Hematopoietic multipotent progenitor cell treated with erythropoietin and hydrocortisone succinate and interleukin-3 and kit ligand, for 15 days (in vitro differentiated cells): ENCODE measurements at regions not wholly inside any gene's neighbourhood (a gene's known extent, or its start where the extent isn't known, plus 50 kb on each side); places are given as distances from the start of the nearest gene placed in this dataset.

Experiments used
- DNase-seq: peaks from one replicate; pipeline ENCODE4 v3.0.0-alpha.2; 2015; ENCODE audit warnings: low spot score

GRCh38 chr7:142331941-142332340 is 74.1 kb upstream of the PRSS58 start:
- DNase-seq: no peak

DNA sequence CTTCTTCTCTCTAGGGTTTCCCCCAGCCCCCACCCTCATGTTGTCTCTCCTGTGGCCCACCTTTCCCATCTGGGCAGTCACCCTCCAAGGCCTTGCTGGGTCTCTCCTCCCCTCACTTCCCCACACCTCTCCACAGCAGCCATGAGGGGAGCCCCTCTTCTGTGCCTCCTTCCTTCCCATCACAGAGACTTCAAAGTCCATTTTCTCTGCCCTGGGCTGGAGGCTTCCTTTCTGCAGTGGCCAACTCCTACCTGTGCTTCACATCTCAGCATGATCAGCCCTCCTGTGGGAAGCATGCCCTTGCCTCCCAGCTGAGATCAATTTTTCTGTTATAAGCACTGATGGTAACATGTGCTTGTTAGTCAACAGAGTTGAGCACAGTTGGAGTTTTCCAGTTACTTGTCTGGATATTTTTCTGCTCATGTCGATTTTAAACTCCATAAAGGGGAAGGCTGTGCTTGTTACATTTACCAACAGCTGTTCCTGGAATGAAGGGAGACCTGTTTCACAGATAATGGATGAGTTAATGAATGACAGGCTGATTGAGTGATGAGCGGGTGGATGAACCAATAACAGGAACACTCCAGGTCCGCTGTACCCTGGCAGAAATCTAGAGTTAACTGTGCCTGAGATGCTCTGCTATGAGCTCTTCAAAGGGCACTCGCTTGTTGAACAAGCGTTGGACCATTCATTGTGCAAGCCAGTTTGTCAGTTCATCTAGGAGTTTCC is 71.4 kb upstream of the PRSS58 start:
- DNase-seq: no peak

DNA sequence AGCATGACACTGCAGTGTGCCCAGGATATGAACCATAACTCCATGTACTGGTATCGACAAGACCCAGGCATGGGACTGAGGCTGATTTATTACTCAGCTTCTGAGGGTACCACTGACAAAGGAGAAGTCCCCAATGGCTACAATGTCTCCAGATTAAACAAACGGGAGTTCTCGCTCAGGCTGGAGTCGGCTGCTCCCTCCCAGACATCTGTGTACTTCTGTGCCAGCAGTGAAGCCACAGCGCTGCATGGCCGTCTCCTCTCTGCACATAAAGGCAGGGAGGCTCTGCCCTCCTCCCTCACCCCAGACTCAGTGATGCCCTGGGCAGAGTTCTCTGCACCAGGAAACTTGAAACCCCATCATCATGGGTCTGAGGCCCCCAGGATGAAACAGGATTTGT is 70.7 kb upstream of the PRSS58 start:
- no peak for DNase-seq

GRCh38 chr7:142327628-142328405 is 70.0 kb upstream of the PRSS58 start:
- DNase-seq: no peak

GRCh38 chr7:142323706-142324105 is 65.8 kb upstream of the PRSS58 start:
- no peak for DNase-seq

DNA sequence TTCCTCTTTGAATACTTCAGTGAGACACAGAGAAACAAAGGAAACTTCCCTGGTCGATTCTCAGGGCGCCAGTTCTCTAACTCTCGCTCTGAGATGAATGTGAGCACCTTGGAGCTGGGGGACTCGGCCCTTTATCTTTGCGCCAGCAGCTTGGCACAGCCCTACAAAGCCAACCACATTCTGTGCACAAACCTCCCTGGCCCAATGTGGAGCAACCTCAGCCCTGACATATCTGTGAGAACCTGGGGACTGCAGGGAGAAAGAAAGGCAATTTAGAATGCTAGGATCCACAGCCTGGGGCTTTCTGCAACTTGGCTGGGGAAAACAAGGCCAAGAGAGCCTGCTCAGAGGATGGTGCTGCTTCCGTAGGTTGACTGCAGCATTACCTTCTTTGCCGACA is 63.5 kb upstream of the PRSS58 start:
- DNase-seq: no peak

- no peak for DNase-seq
Measured at GRCh38 chr7:142320883-142321282, 63.0 kb upstream of the PRSS58 start.

- DNase-seq: no peak
Measured at GRCh38 chr7:142319970-142320369, 62.1 kb upstream of the PRSS58 start.

GRCh38 chr7:142314281-142314680 is 56.4 kb upstream of the PRSS58 start:
- DNase-seq: no peak

GRCh38 chr7:142313528-142313927 is 55.7 kb upstream of the PRSS58 start:
- DNase-seq: no peak

DNA sequence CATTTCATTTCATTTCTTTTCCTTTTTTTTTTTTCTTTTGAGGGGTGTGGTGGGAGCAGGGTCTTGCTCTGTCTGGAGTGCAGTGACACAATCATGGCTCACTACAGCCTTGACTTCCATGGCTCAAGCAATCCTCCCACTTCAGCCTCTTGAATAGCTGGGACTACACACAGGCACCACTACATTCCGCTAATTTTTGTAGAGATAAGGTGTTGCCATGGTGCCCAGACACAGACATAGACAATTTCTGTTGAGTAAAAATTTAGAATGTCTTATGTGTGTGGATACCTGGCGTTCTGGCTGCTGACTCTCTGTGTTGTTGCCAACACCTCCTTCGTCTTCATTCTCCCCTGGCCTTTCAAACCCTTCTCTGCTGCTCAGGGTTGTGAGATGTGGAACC is 54.0 kb upstream of the PRSS58 start:
- no peak for DNase-seq

- DNase-seq: no peak
Measured at GRCh38 chr7:142308918-142309317, 51.1 kb upstream of the PRSS58 start.

DNA sequence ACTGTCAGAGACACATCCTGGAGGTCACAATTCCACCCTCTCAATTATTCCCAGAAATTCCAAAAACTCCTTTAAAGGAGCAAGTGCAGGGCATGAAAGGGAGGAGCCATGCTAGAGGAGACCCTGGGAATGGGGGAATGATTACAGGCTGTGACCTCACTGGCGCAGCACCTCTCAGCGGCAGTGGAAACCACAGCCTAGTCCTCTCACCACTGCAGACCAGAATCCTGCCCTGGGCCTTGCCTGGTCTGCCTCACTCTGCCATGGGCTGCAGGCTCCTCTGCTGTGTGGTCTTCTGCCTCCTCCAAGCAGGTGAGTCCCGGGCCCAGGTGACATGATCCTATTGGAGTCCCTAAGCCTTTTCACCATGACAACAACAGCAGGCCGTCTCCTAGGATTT is 50.5 kb upstream of the PRSS58 start:
- DNase-seq: no peak
